ENCODE measurements at regions not wholly inside any gene's neighbourhood (a gene's known extent, or its start where the extent isn't known, plus 50 kb on each side); places are given as distances from the start of the nearest gene placed in this dataset.

GRCh38 chr3:159127021-159127392, 325.2 kb downstream of the MFSD1 start:
- TF ChIP-seq CTCF (IDR thresholded peaks at IDR 0.05) (no peak), POLR2A (IDR thresholded peaks at IDR 0.05) (no peak)
